ENCODE measurements at regions not wholly inside any gene's neighbourhood (a gene's known extent, or its start where the extent isn't known, plus 50 kb on each side); places are given as distances from the start of the nearest gene placed in this dataset.
A peak's percentile ranks its signal among the peaks of the same experiment; 100 is the strongest.

GRCh38 chr12:89243771-89244170 is 108.5 kb downstream of the DUSP6 start:
- no peak overlapping the region for H3K27ac ChIP-seq (ENCODE audit: low read depth, low read length)
- no peaks in the 10 kb centered on the region for H3K27me3 ChIP-seq (ENCODE audit: insufficient read depth, low read length)
- no peaks in the 10 kb centered on the region for H3K36me3 ChIP-seq (ENCODE audit: insufficient read depth, low read length)
- H3K4me1 ChIP-seq (ENCODE audit: control insufficient read depth, insufficient read depth, low read length, unreplicated experiment): peaks cover 10% of the 10 kb centered on the region
- H3K79me2 ChIP-seq (ENCODE audit: control insufficient read depth, insufficient read depth, low read length, unreplicated experiment): no peaks in the 10 kb centered on the region
- no peak overlapping the region for H2AFZ ChIP-seq (ENCODE audit: low read length, unreplicated experiment)
- H3K4me3 ChIP-seq (ENCODE audit: low read depth, low read length): no peak overlapping the region

GRCh38 chr12:89239534-89239933 is 112.8 kb downstream of the DUSP6 start:
- peaks cover 18% of the 10 kb centered on the region for H3K4me1 ChIP-seq (ENCODE audit: control insufficient read depth, insufficient read depth, low read length, unreplicated experiment)
- no peaks in the 10 kb centered on the region for H3K36me3 ChIP-seq (ENCODE audit: insufficient read depth, low read length)
- H3K4me3 ChIP-seq (ENCODE audit: low read depth, low read length): no peak overlapping the region
- H3K79me2 ChIP-seq (ENCODE audit: control insufficient read depth, insufficient read depth, low read length, unreplicated experiment): no peaks in the 10 kb centered on the region
- no peaks in the 10 kb centered on the region for H3K27me3 ChIP-seq (ENCODE audit: insufficient read depth, low read length)
- H3K27ac ChIP-seq (ENCODE audit: low read depth, low read length): no peak overlapping the region
- H2AFZ ChIP-seq (ENCODE audit: low read length, unreplicated experiment): no peak overlapping the region

- no peaks in the 10 kb centered on the region for H3K36me3 ChIP-seq (ENCODE audit: insufficient read depth, low read length)
- H3K4me3 ChIP-seq (ENCODE audit: low read depth, low read length): no peak overlapping the region
- H3K27me3 ChIP-seq (ENCODE audit: insufficient read depth, low read length): no peaks in the 10 kb centered on the region
- peaks cover 18% of the 10 kb centered on the region for H3K4me1 ChIP-seq (ENCODE audit: control insufficient read depth, insufficient read depth, low read length, unreplicated experiment)
- no peak overlapping the region for H2AFZ ChIP-seq (ENCODE audit: low read length, unreplicated experiment)
- no peak overlapping the region for H3K27ac ChIP-seq (ENCODE audit: low read depth, low read length)
- no peaks in the 10 kb centered on the region for H3K79me2 ChIP-seq (ENCODE audit: control insufficient read depth, insufficient read depth, low read length, unreplicated experiment)
Measured at GRCh38 chr12:89238593-89238992, 113.7 kb downstream of the DUSP6 start.

- Histone ChIP-seq H3K27ac (ENCODE audit: low read depth, low read length) (no peak overlapping the region), H3K27me3 (ENCODE audit: insufficient read depth, low read length) (no peaks in the 10 kb centered on the region), H3K36me3 (ENCODE audit: insufficient read depth, low read length) (no peaks in the 10 kb centered on the region), H3K4me1 (ENCODE audit: control insufficient read depth, insufficient read depth, low read length, unreplicated experiment) (peaks cover 18% of the 10 kb centered on the region), H3K79me2 (ENCODE audit: control insufficient read depth, insufficient read depth, low read length, unreplicated experiment) (no peaks in the 10 kb centered on the region), H3K4me3 (ENCODE audit: low read depth, low read length) (no peak overlapping the region), H2AFZ (ENCODE audit: low read length, unreplicated experiment) (no peak overlapping the region)
Measured at GRCh38 chr12:89237763-89238162, 114.5 kb downstream of the DUSP6 start.

- H3K27me3 ChIP-seq (ENCODE audit: insufficient read depth, low read length): no peaks in the 10 kb centered on the region
- no peaks in the 10 kb centered on the region for H3K79me2 ChIP-seq (ENCODE audit: control insufficient read depth, insufficient read depth, low read length, unreplicated experiment)
Measured at GRCh38 chr12:89236748-89237383, 115.4 kb downstream of the DUSP6 start.

GRCh38 chr12:89236237-89236636 is 116.1 kb downstream of the DUSP6 start:
- Histone ChIP-seq H2AFZ (ENCODE audit: low read length, unreplicated experiment) (no peak overlapping the region), H3K4me1 (ENCODE audit: control insufficient read depth, insufficient read depth, low read length, unreplicated experiment) (peaks cover 24% of the 10 kb centered on the region)

More at GRCh38 chr12:89236748-89237383, 115.4 kb downstream of the DUSP6 start:
- H2AFZ ChIP-seq (ENCODE audit: low read length, unreplicated experiment): no peak overlapping the region
- H3K27ac ChIP-seq (ENCODE audit: low read depth, low read length): peak overlapping the region; percentile 28; the same call in 1 of the 2 replicates
- H3K36me3 ChIP-seq (ENCODE audit: insufficient read depth, low read length): no peaks in the 10 kb centered on the region
- no peak overlapping the region for H3K4me3 ChIP-seq (ENCODE audit: low read depth, low read length)
- H3K4me1 ChIP-seq (ENCODE audit: control insufficient read depth, insufficient read depth, low read length, unreplicated experiment): peaks cover 18% of the 10 kb centered on the region

GRCh38 chr12:89235189-89235993 is 116.9 kb downstream of the DUSP6 start:
- no peak overlapping the region for H3K27ac ChIP-seq (ENCODE audit: low read depth, low read length)
- peaks cover 32% of the 10 kb centered on the region for H3K4me1 ChIP-seq (ENCODE audit: control insufficient read depth, insufficient read depth, low read length, unreplicated experiment)
- no peaks in the 10 kb centered on the region for H3K27me3 ChIP-seq (ENCODE audit: insufficient read depth, low read length)
- no peaks in the 10 kb centered on the region for H3K36me3 ChIP-seq (ENCODE audit: insufficient read depth, low read length)
- H3K79me2 ChIP-seq (ENCODE audit: control insufficient read depth, insufficient read depth, low read length, unreplicated experiment): no peaks in the 10 kb centered on the region
- peak overlapping the region; percentile 27 for H2AFZ ChIP-seq (ENCODE audit: low read length, unreplicated experiment)
- no peak overlapping the region for H3K4me3 ChIP-seq (ENCODE audit: low read depth, low read length)

More at GRCh38 chr12:89236237-89236636, 116.1 kb downstream of the DUSP6 start:
- Histone ChIP-seq H3K27me3 (ENCODE audit: insufficient read depth, low read length) (no peaks in the 10 kb centered on the region), H3K4me3 (ENCODE audit: low read depth, low read length) (no peak overlapping the region), H3K79me2 (ENCODE audit: control insufficient read depth, insufficient read depth, low read length, unreplicated experiment) (no peaks in the 10 kb centered on the region), H3K36me3 (ENCODE audit: insufficient read depth, low read length) (no peaks in the 10 kb centered on the region), H3K27ac (ENCODE audit: low read depth, low read length) (peak overlapping the region; percentile 28; the same call in 1 of the 2 replicates)

- H3K4me1 ChIP-seq (ENCODE audit: control insufficient read depth, insufficient read depth, low read length, unreplicated experiment): peaks cover 37% of the 10 kb centered on the region
- H3K4me3 ChIP-seq (ENCODE audit: low read depth, low read length): no peak overlapping the region
- H3K27ac ChIP-seq (ENCODE audit: low read depth, low read length): no peak overlapping the region
- H2AFZ ChIP-seq (ENCODE audit: low read length, unreplicated experiment): no peak overlapping the region
- H3K36me3 ChIP-seq (ENCODE audit: insufficient read depth, low read length): no peaks in the 10 kb centered on the region
- H3K79me2 ChIP-seq (ENCODE audit: control insufficient read depth, insufficient read depth, low read length, unreplicated experiment): no peaks in the 10 kb centered on the region
- H3K27me3 ChIP-seq (ENCODE audit: insufficient read depth, low read length): no peaks in the 10 kb centered on the region
Measured at GRCh38 chr12:89234324-89235114, 117.8 kb downstream of the DUSP6 start.

- no peaks in the 10 kb centered on the region for H3K36me3 ChIP-seq (ENCODE audit: insufficient read depth, low read length)
- H3K79me2 ChIP-seq (ENCODE audit: control insufficient read depth, insufficient read depth, low read length, unreplicated experiment): no peaks in the 10 kb centered on the region
- peaks cover 35% of the 10 kb centered on the region for H3K4me1 ChIP-seq (ENCODE audit: control insufficient read depth, insufficient read depth, low read length, unreplicated experiment)
- no peaks in the 10 kb centered on the region for H3K27me3 ChIP-seq (ENCODE audit: insufficient read depth, low read length)
- H3K4me3 ChIP-seq (ENCODE audit: low read depth, low read length): no peak overlapping the region
- no peak overlapping the region for H3K27ac ChIP-seq (ENCODE audit: low read depth, low read length)
- no peak overlapping the region for H2AFZ ChIP-seq (ENCODE audit: low read length, unreplicated experiment)
Measured at GRCh38 chr12:89231686-89232085, 120.6 kb downstream of the DUSP6 start.

- no peak overlapping the region for H3K4me3 ChIP-seq (ENCODE audit: low read depth, low read length)
- no peak overlapping the region for H3K27ac ChIP-seq (ENCODE audit: low read depth, low read length)
- H3K36me3 ChIP-seq (ENCODE audit: insufficient read depth, low read length): no peaks in the 10 kb centered on the region
- H3K4me1 ChIP-seq (ENCODE audit: control insufficient read depth, insufficient read depth, low read length, unreplicated experiment): peaks cover 28% of the 10 kb centered on the region
- H3K79me2 ChIP-seq (ENCODE audit: control insufficient read depth, insufficient read depth, low read length, unreplicated experiment): no peaks in the 10 kb centered on the region
- no peaks in the 10 kb centered on the region for H3K27me3 ChIP-seq (ENCODE audit: insufficient read depth, low read length)
- H2AFZ ChIP-seq (ENCODE audit: low read length, unreplicated experiment): no peak overlapping the region
Measured at GRCh38 chr12:89230376-89231315, 121.7 kb downstream of the DUSP6 start.
